ENCODE measurements at regions not wholly inside any gene's neighbourhood (a gene's known extent, or its start where the extent isn't known, plus 50 kb on each side); places are given as distances from the start of the nearest gene placed in this dataset.

DNA sequence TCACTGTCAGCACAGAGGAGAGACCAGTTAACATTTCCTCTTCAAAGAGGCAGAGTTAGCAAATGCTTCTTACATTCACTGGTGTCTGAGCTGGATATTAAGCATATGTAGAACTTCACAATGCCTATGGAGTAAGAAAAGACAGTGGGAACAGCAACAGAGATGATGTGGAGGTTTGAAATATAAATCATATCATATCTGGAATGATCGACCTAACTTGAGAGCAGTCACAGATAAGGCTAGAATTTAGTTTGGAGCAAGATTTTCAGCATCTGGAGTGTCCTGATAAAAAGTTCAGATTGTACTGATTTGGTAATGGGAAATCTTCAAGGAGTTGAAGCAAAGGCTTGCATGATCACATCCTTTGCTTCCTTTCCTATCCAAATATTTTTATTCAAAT, 90.5 kb upstream of the ANKRD50 start:
- DNase-seq: no peak

DNA sequence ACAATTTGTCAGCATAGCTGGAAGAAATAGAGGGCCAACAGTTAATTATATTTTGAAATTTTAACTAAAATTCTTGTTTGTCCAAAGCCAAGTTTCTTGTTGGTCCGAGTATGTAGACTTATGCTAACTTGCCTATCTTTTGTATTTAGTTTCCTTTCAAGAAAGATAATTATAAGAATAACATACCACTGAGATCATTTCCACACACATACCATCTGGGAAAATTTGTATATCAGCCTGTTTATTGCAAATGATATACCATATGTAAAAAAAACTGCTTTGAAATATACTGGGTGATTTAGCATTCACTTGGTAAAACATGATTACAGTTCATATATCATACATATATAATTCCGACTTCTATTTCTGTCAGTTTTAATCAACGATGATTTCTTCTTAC, 84.7 kb upstream of the ANKRD50 start:
- no peak for DNase-seq

DNA sequence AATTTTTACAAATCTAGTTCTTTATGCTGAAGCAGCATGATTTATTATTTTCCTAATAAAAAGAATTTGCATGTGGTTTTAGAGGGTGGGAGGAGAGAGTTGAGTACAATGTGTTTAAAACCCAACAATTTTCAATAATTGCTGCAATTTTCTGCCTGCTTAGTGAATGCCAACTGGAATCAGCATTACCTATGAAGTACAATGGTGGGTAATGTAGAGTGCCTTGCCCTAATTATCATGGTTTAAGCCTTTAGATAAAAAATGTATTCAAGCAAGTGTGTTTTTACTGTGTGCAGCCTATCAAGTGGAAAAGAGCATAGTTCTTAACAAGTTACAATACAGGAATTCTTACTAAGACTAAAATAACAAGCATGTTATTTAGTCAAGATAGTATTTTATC, 77.9 kb upstream of the ANKRD50 start:
- peak; percentile 38 to 87 for DNase-seq

DNA sequence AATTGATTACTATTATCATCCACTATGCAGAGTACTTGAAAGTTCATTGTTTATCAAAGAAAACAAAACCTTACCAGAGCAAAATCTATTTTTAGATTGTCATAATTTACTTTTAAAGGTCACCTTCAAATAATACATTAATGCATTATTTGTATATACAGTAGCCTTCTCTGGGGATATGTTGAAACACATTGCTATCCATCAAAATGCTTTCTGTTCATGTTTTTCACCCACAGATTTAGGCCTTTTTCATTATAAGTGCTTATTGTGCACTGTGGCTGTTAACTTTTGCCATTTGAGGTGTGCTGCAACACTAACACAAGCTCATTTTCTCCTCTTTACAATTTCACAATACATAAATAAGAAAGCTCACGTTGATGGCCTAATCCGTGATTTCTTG, 74.1 kb upstream of the ANKRD50 start:
- no peak for DNase-seq

DNA sequence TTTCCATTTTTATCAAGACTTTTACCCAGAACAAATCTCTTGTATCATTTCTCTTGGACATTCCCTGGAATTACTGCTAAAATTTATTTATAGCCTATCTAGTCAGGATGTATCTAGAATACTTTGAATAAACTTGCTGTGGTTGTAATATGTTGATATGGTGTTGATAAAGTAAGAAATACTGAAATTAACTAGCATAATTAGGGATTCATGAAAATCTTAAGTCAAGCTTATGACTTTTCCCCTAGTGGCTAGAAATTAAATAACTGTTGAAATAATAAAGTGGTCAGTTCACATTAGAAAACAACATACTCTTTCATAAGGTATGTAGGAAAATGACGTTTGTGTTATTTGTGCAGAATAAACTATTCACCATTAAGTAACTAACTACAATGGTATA, 73.1 kb upstream of the ANKRD50 start:
- DNase-seq: no peak

DNA sequence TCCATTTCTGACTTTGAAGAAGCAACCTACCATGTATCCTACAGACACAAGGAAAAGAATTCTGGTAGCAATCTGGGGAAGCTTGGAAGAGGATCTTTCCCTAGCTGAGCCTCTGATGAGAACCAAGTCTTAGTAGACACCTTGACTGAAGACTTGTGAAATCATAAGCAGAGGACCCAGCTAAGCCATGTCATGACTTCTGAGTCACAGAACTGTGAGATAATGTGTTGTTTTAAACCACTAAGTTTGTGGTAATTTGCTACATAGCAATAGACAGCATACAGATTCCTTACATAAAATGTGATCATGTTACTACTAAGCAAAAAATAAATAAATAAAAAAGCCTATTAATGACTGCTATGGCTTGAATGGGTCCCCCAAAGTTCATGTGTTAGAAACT, 71.3 kb upstream of the ANKRD50 start:
- DNase-seq: no peak

DNA sequence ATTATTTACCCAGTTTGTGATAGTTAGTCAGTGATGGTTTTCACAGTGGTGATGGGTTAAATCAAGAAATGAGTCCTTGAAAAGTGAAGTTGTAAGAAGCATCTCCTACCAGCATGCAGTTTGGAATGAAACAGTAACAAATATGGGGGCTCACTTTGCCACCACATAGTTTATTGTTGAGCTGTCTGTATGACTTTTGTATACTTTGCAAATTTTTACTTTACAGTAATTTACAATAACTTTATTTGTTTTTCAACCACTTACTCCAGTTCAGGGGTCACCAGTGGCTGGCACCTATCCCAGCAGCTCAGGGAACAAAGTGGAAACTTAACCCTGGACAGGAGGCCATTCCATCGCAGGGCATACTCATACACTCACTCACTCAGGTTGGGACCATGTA, 64.5 kb upstream of the ANKRD50 start:
- no peak for DNase-seq

DNA sequence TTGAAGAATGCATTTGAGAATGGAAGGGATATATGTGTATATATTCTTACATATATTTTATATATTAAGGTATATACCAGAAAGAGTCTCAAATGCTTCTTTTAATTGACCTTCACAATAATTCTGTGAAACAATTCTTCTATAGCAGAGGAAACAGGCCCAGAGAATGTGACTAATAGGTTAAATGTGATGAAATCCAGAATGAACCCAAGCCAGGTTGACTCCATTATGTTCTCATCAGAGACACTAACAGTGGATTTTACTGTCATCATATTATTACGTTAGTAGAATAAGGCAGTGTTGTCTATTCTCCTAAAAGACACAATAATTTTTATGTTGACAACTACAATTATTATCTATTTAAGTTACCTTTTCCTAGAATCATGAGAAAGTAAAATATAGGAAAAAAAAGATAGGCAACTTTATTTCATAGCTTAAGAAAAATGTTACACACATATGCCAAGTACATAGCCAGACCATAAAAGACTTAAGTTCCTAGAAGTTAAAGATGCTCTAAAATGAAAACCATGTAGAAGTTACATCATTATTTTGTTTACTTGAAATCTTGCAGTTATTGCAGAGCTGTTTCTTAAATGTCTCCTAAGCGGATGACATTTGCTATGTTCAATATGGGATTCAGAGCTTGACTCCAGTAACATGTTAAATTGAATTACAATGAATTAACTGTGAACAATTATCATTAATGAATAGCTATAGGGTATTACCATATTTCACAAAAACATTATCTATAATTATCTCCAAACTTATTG, 56.2 kb upstream of the ANKRD50 start:
- DNase-seq: no peak

DNA sequence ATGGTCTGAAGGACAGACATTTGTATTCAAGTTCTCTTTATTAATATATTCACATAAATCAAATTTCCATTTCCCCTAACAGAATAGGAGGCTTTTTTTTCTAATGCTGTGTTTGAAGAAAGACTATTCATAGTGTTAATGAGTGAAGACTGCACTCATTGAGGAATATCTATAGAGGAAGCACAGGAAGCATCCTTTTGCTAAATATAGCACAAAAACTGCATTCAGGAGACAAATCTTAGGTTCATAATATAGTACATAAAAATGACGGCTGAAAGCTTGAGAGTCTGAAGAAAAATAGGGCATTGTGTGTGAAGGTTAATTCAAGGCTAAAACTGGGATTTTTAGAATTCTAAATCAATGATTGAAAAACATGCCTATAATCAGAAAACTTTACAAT, 50.4 kb upstream of the ANKRD50 start:
- DNase-seq: no peak

Measured in NCI-H2081 (cell line).